MCF 10A (cell line): ENCODE measurements at regions not wholly inside any gene's neighbourhood (a gene's known extent, or its start where the extent isn't known, plus 50 kb on each side); places are given as distances from the start of the nearest gene placed in this dataset.
"Not testable (repeated sequence)": the region's sequence is repeated elsewhere in the genome, so short reads cannot be mapped to it uniquely, and the experiment has no call there.

Experiments
- BruUV-seq: library from RNA; stranded (reverse); fragments of 400-500 nt; replicated peaks from 2 replicates; lab custom pipeline; 2021; lab: Mats Ljungman, UMichigan
- CTCF ChIA-PET: fragments of 300-600 bp; sonication (Branson Sonifier 250); formaldehyde crosslinking; extraction: SDS; loops from one replicate; lab custom pipeline; 2021; ENCODE audit warnings: antibody characterized with exemption, inconsistent platforms; lab: Yijun Ruan, JAX
- POLR2A ChIA-PET: fragments of 300-600, 350-650 bp; sonication (Branson Sonifier 250); formaldehyde crosslinking; extraction: SDS; loops from one replicate; lab custom pipeline; 2020; ENCODE audit warnings: antibody characterized with exemption, inconsistent platforms; lab: Yijun Ruan, JAX
- DNase-seq: peaks from one replicate; pipeline ENCODE4 v3.0.0-alpha.2; 2018; ENCODE audit not compliant: unreplicated experiment
- H3K27ac Mint-ChIP-seq: one replicate; pipeline ENCODE4 v1.8.0; 2022; ENCODE audit warnings: mild to moderate bottlenecking, low read depth, mixed read lengths; ENCODE audit not compliant: unreplicated experiment
- H3K27me3 Mint-ChIP-seq: one replicate; pipeline ENCODE4 v1.8.0; 2022; ENCODE audit warnings: mixed read lengths; ENCODE audit not compliant: insufficient read depth, unreplicated experiment
- H3K36me3 Mint-ChIP-seq: one replicate; pipeline ENCODE4 v1.8.0; 2022; ENCODE audit warnings: mild to moderate bottlenecking, moderate library complexity, mixed read lengths; ENCODE audit not compliant: insufficient read depth, unreplicated experiment
- H3K4me1 Mint-ChIP-seq: one replicate; pipeline ENCODE4 v1.8.0; 2022; ENCODE audit warnings: mixed read lengths; ENCODE audit not compliant: insufficient read depth, unreplicated experiment
- H3K4me3 Mint-ChIP-seq: one replicate; pipeline ENCODE4 v1.8.0; 2022; ENCODE audit warnings: mild to moderate bottlenecking, moderate library complexity, mixed read lengths; ENCODE audit not compliant: unreplicated experiment
- H3K9me3 Mint-ChIP-seq: one replicate; pipeline ENCODE4 v1.8.0; 2022; ENCODE audit warnings: mixed read lengths; ENCODE audit not compliant: unreplicated experiment
- intact Hi-C: fragments of 100-400 bp; cut with micrococcal nuclease; formaldehyde crosslinking; loops from 2 replicates; pipeline ENCODE4 v1.14.1; 2022
- TF ChIP-seq, protein P1 (sequence below): fragments of 200-600 bp; IDR thresholded peaks from one replicate; pipeline ENCODE4 v1.8.0; 2022; ENCODE audit warnings: antibody characterized with exemption, mild to moderate bottlenecking; ENCODE audit not compliant: unreplicated experiment

DNA sequence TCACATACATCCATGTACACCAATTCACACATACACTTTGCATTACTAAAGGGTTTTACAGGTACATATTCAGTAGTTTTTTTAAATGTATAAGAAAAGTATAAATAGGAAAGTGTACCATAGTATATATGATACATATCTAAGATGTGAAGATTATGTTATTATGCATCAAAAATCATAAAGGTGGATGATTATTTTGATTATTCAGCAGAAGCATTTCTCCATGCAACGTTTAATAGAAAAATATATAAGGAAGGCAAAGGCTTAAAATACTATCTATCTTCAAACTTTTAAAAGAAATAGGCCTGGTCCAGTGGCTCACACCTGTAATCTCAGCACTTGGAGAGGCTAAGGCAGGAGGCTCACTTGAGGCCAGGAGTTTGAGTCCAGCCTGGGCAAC is 133.5 kb upstream of the KLF3 start:
- no peaks in the 10 kb centered on the region for H3K9me3 Mint-ChIP-seq
- no peak overlapping the region for H3K27ac Mint-ChIP-seq
- H3K4me3 Mint-ChIP-seq = no peak overlapping the region
- intact Hi-C loops = no loop called here
- H3K27me3 Mint-ChIP-seq = no peaks in the 10 kb centered on the region
- no peak for DNase-seq
- BruUV-seq = no TSS peak
- POLR2A ChIA-PET = interaction anchor here (0.7 kb wide), 2 partner anchors 29 to 82 kb away, joined by 3 read pairs; no protein-coding TSS in a partner anchor
- peaks cover 5% of the 10 kb centered on the region for H3K36me3 Mint-ChIP-seq
- H3K4me1 Mint-ChIP-seq = no peaks in the 10 kb centered on the region
- TF ChIP-seq, protein P1, sequence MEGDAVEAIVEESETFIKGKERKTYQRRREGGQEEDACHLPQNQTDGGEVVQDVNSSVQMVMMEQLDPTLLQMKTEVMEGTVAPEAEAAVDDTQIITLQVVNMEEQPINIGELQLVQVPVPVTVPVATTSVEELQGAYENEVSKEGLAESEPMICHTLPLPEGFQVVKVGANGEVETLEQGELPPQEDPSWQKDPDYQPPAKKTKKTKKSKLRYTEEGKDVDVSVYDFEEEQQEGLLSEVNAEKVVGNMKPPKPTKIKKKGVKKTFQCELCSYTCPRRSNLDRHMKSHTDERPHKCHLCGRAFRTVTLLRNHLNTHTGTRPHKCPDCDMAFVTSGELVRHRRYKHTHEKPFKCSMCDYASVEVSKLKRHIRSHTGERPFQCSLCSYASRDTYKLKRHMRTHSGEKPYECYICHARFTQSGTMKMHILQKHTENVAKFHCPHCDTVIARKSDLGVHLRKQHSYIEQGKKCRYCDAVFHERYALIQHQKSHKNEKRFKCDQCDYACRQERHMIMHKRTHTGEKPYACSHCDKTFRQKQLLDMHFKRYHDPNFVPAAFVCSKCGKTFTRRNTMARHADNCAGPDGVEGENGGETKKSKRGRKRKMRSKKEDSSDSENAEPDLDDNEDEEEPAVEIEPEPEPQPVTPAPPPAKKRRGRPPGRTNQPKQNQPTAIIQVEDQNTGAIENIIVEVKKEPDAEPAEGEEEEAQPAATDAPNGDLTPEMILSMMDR = no peak
- CTCF ChIA-PET = no interaction called here

- DNase-seq = no peak
- H3K9me3 Mint-ChIP-seq = no peaks in the 10 kb centered on the region
- peaks cover 5% of the 10 kb centered on the region for H3K36me3 Mint-ChIP-seq
- H3K27me3 Mint-ChIP-seq = no peaks in the 10 kb centered on the region
- no peak overlapping the region for H3K27ac Mint-ChIP-seq
- TF ChIP-seq, protein P1 = no peak
- BruUV-seq = no TSS peak
- intact Hi-C loops = no loop called here
- no peak overlapping the region for H3K4me3 Mint-ChIP-seq
- POLR2A ChIA-PET = interaction anchor here (0.7 to 1.1 kb wide), 3 partner anchors 30 to 81 kb away, joined by 3 read pairs; no protein-coding TSS in a partner anchor
- no peaks in the 10 kb centered on the region for H3K4me1 Mint-ChIP-seq
- CTCF ChIA-PET = no interaction called here
Observed at GRCh38 chr4:38531141-38531727, 132.8 kb upstream of the KLF3 start.

DNA sequence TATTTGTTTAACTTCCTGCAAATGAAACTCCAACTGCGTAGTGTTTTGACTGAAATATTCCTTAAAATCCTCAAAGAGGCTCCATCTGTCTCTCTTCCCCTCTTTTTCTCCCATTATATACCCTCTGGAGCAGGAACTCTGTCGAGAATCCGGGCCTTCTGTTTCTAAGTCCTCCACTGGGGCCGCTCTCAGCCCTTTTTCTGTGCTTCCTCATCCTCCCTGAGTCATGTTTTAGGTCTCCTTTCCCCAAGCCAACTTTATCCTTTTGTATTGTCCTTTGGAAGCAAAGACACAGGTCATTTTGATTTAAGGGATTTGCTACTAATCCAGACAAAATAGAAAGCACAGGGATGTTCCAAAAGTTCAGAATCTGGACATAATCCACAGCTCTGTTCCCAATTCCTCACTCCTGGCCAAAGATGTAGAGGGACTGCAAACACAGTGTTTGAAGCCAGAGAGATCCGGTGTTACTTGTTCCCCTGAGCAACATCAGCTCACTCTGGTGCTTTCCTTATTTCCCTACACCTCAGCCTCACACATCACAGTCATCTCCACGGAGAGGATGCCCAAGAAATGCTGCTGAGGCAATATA is 131.0 kb upstream of the KLF3 start:
- no TSS peak for BruUV-seq

GRCh38 chr4:38534344-38535045 is 129.5 kb upstream of the KLF3 start:
- ChIA-PET POLR2A (no interaction called here), CTCF (interaction anchor here (0.5 to 0.6 kb wide), 2 partner anchors 212 to 379 kb away, joined by 3 to 6 read pairs; no protein-coding TSS in a partner anchor)
- TF ChIP-seq, protein P1 = no peak
- no peaks in the 10 kb centered on the region for H3K4me1 Mint-ChIP-seq
- H3K9me3 Mint-ChIP-seq = no peaks in the 10 kb centered on the region
- H3K27me3 Mint-ChIP-seq = no peaks in the 10 kb centered on the region
- no peak overlapping the region for H3K27ac Mint-ChIP-seq
- H3K36me3 Mint-ChIP-seq = no peaks in the 10 kb centered on the region
- no peak for DNase-seq
- intact Hi-C loops = no loop called here
- H3K4me3 Mint-ChIP-seq = no peak overlapping the region
- no TSS peak for BruUV-seq

More for the DNA sequence above, 131.0 kb upstream of the KLF3 start:
- TF ChIP-seq, protein P1 = no peak
- ChIA-PET POLR2A (no interaction called here), CTCF (no interaction called here)
- H3K9me3 Mint-ChIP-seq = no peaks in the 10 kb centered on the region
- DNase-seq = no peak
- H3K27me3 Mint-ChIP-seq = no peaks in the 10 kb centered on the region
- H3K4me3 Mint-ChIP-seq = no peak overlapping the region
- intact Hi-C loops = no loop called here
- peaks cover 5% of the 10 kb centered on the region for H3K36me3 Mint-ChIP-seq
- no peaks in the 10 kb centered on the region for H3K4me1 Mint-ChIP-seq
- H3K27ac Mint-ChIP-seq = no peak overlapping the region

GRCh38 chr4:38535071-38535470 is 128.9 kb upstream of the KLF3 start:
- intact Hi-C loops, H3K27ac Mint-ChIP-seq, H3K4me1 Mint-ChIP-seq, H3K9me3 Mint-ChIP-seq, POLR2A ChIA-PET, H3K4me3 Mint-ChIP-seq, DNase-seq, H3K27me3 Mint-ChIP-seq, H3K36me3 Mint-ChIP-seq, BruUV-seq: not testable (repeated sequence)
- CTCF ChIA-PET = interaction anchor here (0.5 kb wide), 1 partner anchor 380 kb away, joined by 6 read pairs; no protein-coding TSS in a partner anchor
